KOPT-K1 (cell line): ENCODE measurements at regions not wholly inside any gene's neighbourhood (a gene's known extent, or its start where the extent isn't known, plus 50 kb on each side); places are given as distances from the start of the nearest gene placed in this dataset.
"Not testable (repeated sequence)": the region's sequence is repeated elsewhere in the genome, so short reads cannot be mapped to it uniquely, and the experiment has no call there.

Source experiments
- H3K27ac ChIP-seq: fragments of 200-600 bp; sonication (generic); 2 replicates; pipeline ENCODE4 v1.5.1; 2016; ENCODE audit warnings: antibody characterized with exemption, mild to moderate bottlenecking, low read depth, low read length; ENCODE audit not compliant: poor library complexity, severe bottlenecking
- H3K36me3 ChIP-seq: fragments of 200-600 bp; sonication (generic); 2 replicates; pipeline ENCODE4 v1.5.1; 2017; ENCODE audit warnings: antibody characterized with exemption, mild to moderate bottlenecking, low read length, moderate library complexity; ENCODE audit not compliant: insufficient read depth
- H3K9me3 ChIP-seq: fragments of 200-600 bp; sonication (generic); 2 replicates; pipeline ENCODE4 v1.5.1; 2017; ENCODE audit warnings: antibody characterized with exemption, low read length, mild to moderate bottlenecking; ENCODE audit not compliant: insufficient read depth, poor library complexity, severe bottlenecking

DNA sequence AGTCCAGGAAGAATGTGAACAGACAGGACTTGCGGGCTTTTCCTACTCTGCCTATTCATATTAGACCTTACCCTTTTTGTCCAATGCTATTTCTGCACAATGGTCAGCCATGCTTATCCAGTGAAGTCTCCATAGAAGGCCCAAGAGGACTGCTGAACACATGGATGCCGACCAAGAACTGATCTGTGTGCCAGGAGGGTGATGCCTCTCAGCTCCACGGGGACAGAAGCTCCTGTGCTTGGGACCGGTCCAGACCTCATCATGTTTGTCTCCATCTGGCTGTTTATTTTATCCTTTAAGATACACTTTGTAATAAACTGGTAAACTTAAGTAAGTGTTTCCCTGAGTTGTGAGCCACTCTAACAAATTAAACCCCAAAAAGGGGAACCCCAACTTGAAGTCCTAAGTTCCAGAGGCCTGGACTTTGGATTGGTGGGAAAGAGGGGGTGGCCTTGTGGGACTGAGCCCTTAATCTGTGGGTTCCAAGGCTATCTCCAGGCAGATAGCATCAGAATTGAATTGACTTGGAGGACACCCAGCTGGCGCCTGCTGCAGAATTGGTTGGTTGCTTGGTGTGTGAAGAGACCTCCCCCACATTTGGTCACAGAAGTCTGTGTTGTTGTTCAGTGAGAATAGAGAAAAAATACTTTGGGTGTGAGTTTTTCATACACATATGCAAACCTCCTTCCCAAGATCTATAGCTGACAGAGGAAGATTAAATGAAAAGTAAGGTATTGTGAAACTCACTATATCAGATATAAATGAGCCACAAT lies 57.9 kb upstream of the ANKH start:
- no peaks in the 10 kb centered on the region for H3K9me3 ChIP-seq
- no peaks in the 10 kb centered on the region for H3K36me3 ChIP-seq
- no peak overlapping the region for H3K27ac ChIP-seq

DNA sequence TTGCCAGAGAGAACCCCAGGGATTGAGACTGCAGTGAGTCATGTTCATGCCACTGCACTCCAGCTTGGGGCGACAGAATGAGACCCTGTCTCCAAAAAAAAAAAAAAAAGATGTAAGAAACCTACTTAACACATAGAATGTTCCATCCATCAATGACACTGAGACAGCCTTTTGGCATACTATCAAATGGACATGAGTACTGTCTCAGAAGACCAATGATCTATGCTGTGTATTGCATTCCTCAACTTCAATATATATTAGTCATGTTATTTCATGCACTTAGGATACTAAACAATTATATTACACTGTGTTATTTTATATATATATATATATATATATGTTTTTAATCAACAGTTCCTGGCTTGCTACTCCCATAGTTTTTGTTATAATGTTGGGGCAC lies 57.1 kb upstream of the ANKH start:
- Histone ChIP-seq H3K36me3 (no peaks in the 10 kb centered on the region), H3K27ac (no peak overlapping the region)

DNA sequence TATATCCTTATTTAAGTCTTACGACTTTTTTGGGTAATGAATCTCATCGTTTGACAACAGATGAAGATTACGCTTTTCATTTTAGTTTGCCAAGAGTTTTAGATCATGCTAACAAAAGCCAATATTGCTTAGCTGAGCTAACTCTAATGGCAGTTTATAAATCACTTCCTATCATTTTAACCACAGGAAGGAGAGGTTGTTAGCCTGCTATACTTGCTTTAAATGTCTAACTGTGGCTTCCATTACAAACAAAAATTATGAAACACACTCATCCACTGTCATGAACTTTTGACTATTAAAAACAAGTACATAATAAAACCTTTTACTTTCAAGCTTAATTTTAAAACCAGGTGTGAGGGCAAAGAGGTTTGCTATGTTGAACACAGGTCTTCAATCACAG lies 53.7 kb upstream of the ANKH start:
- H3K9me3 ChIP-seq = no peaks in the 10 kb centered on the region
- no peaks in the 10 kb centered on the region for H3K36me3 ChIP-seq
- H3K27ac ChIP-seq = peak overlapping the region; percentile 44

More for the DNA sequence above, 57.1 kb upstream of the ANKH start:
- no peaks in the 10 kb centered on the region for H3K9me3 ChIP-seq

GRCh38 chr5:14922952-14923351 lies 51.4 kb upstream of the ANKH start:
- not testable (repeated sequence) for H3K9me3 ChIP-seq, H3K27ac ChIP-seq, H3K36me3 ChIP-seq

- Histone ChIP-seq H3K9me3 (no peaks in the 10 kb centered on the region), H3K36me3 (no peaks in the 10 kb centered on the region), H3K27ac (no peak overlapping the region)
Measured at GRCh38 chr5:14922456-14922855, 50.9 kb upstream of the ANKH start.
